HG03108 (cell line): ENCODE measurements at regions not wholly inside any gene's neighbourhood (a gene's known extent, or its start where the extent isn't known, plus 50 kb on each side); places are given as distances from the start of the nearest gene placed in this dataset.

Source experiments
- ATAC-seq: cut with Tn5 transposase; IDR thresholded peaks from one replicate; pipeline ENCODE4 v1.9.1; 2021; ENCODE audit warnings: moderate library complexity; ENCODE audit not compliant: unreplicated experiment

DNA sequence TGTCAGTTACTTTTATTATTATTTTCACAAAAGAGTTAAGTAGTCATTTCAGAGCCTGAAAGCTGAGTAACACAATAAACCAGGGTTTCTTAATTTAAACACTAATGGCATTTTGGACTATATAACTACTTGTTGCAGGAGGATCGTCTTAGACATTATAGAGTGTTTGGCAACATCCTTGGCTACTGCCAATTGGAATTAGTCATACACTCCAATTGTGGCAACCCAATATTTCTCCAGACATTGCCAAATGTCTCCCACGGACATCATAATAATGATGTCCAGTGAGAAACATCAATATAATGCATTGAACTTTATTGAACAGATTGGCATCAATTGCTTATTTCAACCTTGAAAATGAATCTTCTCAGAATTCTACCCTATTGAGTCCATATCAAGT is 441.9 kb upstream of the ADGRL4 start:
- ATAC-seq, result no peak

- ATAC-seq, result no peak
Measured at GRCh38 chr1:79441238-79441637, 434.7 kb upstream of the ADGRL4 start.

- ATAC-seq, result no peak
Measured at GRCh38 chr1:79437540-79437939, 431.0 kb upstream of the ADGRL4 start.

DNA sequence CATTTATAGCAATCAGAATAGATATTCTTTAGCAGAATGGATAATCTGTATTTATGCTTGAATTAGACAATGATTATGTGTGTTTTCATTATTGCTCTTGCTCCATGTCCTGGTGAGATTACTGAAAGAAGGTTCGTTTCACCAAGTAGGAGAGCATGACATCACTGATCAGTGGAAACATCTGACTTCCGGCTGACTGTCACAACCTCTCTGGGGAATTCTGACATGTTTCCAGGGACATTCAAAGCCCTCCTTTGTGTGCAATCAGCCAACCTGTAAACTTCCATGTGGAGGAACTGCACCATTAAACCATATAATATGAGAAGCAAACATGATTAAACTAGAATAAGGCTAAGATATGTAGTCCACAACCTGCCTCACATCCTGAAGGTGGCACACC is 424.8 kb upstream of the ADGRL4 start:
- ATAC-seq, result no peak

GRCh38 chr1:79430437-79430836 is 423.9 kb upstream of the ADGRL4 start:
- no peak for ATAC-seq

GRCh38 chr1:79422726-79423125 is 416.2 kb upstream of the ADGRL4 start:
- ATAC-seq, result no peak

GRCh38 chr1:79398501-79398900 is 392.0 kb upstream of the ADGRL4 start:
- no peak for ATAC-seq

DNA sequence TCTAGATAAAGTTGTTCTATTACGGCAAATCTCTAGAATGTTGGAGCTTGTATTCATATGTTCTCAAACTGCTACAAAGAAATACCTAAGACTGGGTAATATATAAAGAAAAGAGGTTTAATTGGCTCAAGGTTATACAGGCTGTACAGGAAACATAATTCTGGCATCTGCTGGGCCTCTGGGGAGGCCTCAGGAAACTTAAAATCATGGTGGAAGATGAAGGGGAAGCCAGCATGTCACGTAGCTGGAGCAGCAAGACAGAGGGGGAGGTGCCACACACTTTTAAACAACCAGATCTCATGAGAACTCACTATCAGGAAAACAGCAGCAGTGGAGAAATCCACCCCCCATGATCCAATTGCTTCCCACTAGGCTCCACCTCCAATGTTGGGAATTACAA is 390.4 kb upstream of the ADGRL4 start:
- no peak for ATAC-seq

DNA sequence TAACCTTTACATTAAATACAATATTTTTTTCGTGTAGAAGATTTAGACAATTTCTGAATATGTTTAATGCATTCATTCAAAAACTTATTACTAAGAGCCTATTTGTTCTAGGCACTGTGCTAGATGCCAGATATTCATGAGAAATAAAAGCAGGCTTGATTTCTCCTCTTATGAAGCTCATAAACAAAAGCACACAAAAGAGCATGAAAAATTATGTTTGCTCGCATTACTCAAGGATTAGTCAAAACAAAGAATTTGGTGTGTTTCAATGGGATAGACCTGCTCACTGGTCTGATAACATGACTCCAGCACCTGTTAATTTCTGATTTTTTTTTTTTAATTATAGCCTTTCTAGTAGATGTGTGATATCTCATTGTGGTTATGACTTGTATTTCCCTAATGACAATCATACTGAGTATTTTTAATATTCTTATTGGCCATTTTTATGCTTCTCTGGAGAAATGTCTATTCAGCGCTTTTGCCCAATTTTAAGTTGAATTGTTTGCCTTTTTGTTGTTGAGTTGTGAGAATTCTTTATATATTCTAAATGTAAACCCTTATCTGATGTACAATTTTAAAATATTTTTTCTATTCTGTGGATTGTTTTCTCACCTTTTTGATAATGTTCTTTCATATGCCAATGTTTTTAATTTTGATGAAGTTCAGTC is 382.3 kb upstream of the ADGRL4 start:
- ATAC-seq, result no peak

- no peak for ATAC-seq
Measured at GRCh38 chr1:79386730-79387129, 380.2 kb upstream of the ADGRL4 start.

DNA sequence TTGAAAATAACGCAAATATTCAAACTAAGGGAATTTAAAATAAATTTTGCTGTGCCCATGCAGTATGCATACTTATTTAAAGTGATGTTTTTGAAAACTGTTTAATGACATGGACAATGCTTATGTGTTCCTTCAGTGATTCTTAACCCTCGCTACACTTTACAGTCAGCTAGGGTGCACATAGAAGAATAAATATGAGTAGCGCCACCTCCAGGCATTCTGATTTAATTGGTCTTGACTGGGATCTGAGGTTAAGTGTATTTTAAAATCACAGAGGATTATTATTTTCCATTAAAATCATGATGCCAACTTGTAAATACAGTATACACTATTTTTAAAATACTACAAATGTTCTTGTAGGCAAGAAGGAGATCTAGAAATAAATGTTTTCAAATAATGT is 373.5 kb upstream of the ADGRL4 start:
- ATAC-seq, result no peak

DNA sequence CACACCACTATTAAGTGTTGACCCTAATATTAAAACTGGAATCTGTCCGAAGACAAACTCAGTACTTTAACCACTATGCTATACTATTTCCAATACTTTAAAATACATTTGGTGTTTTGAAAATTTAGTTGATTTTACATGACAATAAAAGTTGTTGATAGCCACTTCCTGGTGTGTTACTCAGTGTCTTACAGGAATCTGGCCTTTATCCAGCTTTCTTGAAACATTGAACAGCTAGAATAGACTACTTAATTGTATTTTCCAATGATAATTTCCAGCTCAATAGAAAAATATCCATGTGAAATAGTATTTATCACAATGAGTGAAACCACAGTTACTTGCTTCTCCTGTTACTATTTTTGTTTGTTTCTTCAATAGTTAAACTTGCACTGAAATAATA is 369.6 kb upstream of the ADGRL4 start:
- no peak for ATAC-seq

DNA sequence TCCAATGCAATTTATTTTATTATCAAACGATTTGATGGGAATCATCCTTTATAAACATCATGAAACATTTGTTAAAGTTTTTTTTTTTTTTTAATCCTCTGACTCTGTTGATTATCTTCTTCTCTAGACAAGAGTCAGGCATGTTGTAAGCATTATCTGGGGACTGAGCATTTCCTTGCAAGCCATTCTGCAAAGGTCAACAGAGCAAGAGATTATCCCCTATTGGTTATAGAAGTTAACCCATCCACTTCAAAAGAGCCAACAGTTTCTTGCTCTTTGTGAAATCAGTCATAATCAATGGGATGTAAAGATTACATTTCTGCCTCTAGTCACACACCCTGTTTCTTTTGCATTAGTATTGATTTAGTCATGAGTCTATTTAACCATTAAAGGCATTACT is 368.8 kb upstream of the ADGRL4 start:
- ATAC-seq, result no peak

DNA sequence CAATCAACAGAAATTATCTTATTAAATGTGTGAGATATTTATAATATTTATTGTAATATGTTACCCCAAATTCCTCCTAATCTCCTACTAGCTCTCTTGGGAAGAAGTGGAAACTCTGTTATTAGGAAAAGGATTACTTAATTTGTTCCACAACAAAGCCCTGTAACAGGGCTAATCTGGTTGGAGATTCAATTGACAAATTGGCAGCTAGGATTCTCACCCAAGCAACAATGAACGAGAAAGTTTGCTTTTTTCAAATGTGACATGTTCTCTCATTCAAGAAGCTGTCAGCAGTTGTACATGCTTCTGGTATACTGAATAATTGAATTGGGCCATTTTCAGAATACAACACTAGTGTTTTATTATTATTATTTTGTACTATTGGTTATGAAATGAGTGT is 367.9 kb upstream of the ADGRL4 start:
- ATAC-seq, result no peak

DNA sequence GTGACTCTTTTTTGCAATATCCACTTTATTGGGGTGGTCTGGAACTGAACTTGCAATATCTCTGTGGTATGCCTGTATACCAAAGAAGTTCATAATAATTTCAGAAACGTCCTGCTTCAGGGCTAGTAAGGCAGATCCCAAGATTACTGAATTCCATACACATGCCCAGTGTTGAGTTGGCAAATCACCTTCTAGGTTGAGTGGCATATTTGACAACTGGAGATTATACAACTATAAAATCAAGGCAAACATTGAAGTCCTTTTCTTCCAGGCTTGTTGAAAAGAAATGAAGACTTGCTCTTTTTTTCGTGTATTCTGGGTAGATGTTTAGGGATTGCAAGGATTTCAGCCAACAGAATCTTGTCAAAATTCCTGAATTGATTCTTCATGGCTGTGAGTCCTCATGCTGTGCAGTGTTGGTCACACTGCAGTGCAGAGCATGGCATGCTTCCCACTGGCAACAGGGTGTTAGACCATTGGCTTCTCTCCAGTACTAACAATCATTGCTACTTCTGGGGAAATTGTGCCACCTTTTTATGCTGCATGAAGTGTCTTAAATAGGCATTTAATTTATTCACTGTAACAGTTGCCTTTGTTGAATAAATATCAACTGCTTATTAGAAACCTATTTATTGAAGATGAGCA is 367.1 kb upstream of the ADGRL4 start:
- no peak for ATAC-seq

GRCh38 chr1:79371802-79372201 is 365.3 kb upstream of the ADGRL4 start:
- no peak for ATAC-seq

GRCh38 chr1:79369091-79369490 is 362.6 kb upstream of the ADGRL4 start:
- no peak for ATAC-seq

DNA sequence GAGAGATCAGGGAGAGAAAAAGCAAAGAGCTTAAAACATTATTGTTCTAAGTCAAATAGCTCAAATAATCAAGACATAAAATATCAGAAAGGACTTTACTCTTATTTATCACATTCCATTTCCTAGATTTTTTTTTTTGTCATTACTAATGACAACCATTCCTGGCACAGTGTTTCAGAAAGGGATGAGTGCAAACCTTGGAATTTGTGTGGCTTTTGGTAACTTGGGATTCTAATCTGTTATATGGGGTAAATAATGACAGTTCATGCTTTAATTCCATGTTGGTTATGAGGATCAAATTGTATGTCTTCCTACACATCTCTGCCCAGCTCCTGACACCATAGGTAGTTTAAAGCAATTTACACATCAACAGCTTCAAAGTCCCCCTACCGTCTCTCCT is 358.4 kb upstream of the ADGRL4 start:
- no peak for ATAC-seq

DNA sequence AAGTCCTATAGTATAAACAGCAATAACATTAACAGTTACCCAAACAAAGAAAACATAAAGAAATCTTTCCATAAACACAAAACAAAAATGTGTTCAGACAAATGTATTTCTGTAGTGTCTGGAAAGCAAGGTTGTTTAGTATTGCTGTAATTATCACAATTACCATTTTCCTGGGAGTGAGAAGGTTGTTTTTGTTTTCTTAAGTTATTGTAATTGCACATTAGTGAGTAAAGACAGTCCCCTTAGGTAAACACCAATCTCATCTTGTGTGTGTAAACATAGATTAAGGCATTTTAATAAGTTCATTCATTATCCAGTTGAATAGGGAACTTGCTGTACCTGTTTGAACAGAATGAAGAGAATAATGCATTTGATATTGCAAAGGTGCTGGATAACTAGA is 356.9 kb upstream of the ADGRL4 start:
- no peak for ATAC-seq

DNA sequence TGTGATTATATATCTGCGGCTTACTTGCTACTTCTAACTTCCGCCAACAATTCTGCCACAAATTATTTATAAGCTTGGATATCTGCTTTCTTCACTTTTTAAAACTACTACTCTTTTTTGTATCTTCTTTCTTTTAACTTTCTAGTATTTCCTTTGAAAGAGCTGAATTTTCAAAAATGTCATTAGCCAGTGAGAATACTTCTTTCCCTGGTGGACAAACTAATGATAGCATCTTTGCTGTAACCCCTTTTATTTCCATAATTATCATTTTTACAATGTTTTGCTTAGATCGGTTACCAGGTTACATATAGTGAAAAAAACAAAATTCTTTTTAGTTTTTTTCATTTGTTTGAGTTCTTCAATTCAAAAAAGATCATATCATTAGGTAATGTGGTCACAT is 355.9 kb upstream of the ADGRL4 start:
- ATAC-seq, result no peak

- no peak for ATAC-seq
Measured at GRCh38 chr1:79355090-79355489, 348.6 kb upstream of the ADGRL4 start.

- ATAC-seq, result no peak
Measured at GRCh38 chr1:79353224-79353623, 346.7 kb upstream of the ADGRL4 start.

DNA sequence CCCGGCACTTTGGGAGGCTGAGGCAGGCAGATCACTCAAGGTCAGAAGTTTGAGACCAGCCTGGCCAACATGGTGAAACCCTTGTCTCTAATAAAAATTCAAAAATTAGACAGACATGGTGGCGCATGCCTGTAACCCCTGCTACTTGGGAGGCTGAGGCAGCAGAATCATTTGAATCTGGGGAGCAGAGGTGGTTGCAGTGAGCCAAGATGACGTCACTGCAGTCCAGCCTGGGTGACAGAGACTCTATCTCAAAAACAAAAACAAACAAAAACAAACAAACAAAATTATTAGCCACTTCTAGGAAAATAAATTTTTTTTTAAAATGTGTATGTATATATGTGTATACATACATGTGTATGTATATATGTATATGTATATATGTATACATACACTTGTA is 320.3 kb upstream of the ADGRL4 start:
- no peak for ATAC-seq
